ENCODE measurements at regions not wholly inside any gene's neighbourhood (a gene's known extent, or its start where the extent isn't known, plus 50 kb on each side); places are given as distances from the start of the nearest gene placed in this dataset.

- intact Hi-C loops (cut with DNase I; ENCODE audit: low total_unique reads), result loop anchor here (5.0 kb wide), 1 partner anchor 551 kb away; no protein-coding TSS in a partner anchor
- DNase-seq (ENCODE audit: low spot score in 2 of 2), result no peak
- no peak for TF ChIP-seq CTCF (IDR thresholded peaks at IDR 0.05)
- no peak for TF ChIP-seq POLR2A (IDR thresholded peaks at IDR 0.05)
- 73 to 80% methylated on average over 3 of the region's 3 CpGs for WGBS, 2 donors
- no peak overlapping the region for H3K4me3 ChIP-seq (ENCODE audit: low read depth, poor library complexity, severe bottlenecking)
These were observed 86.5 kb downstream of the FAM76B start for GRCh38 chr11:95703049-95703448.

GRCh38 chr11:95702526-95702925 lies 87.1 kb downstream of the FAM76B start:
- no peak for DNase-seq (ENCODE audit: low spot score in 2 of 2)
- intact Hi-C loops (cut with DNase I; ENCODE audit: low total_unique reads), result loop anchor here (5.0 kb wide), 1 partner anchor 550 kb away; no protein-coding TSS in a partner anchor

GRCh38 chr11:95700471-95700817 lies 89.1 kb downstream of the FAM76B start:
- H3K4me3 ChIP-seq (ENCODE audit: low read depth, poor library complexity, severe bottlenecking), result no peak overlapping the region
- DNase-seq (ENCODE audit: low spot score in 2 of 2), result no peak
- TF ChIP-seq CTCF (IDR thresholded peaks at IDR 0.05) (no peak), POLR2A (IDR thresholded peaks at IDR 0.05) (no peak)
- intact Hi-C loops (cut with DNase I; ENCODE audit: low total_unique reads), result loop anchor here (5.0 kb wide), 1 partner anchor 548 kb away; no protein-coding TSS in a partner anchor
- 84 to 86% methylated on average over 6 of the region's 6 CpGs for WGBS, 2 donors

More at GRCh38 chr11:95702526-95702925, 87.1 kb downstream of the FAM76B start:
- 54 to 56% methylated on average over 2 of the region's 2 CpGs for WGBS, 2 donors
- H3K4me3 ChIP-seq (ENCODE audit: low read depth, poor library complexity, severe bottlenecking), result no peak overlapping the region
- no peak for TF ChIP-seq CTCF (IDR thresholded peaks at IDR 0.05)
- TF ChIP-seq POLR2A (IDR thresholded peaks at IDR 0.05), result no peak

- no peak overlapping the region for H3K4me3 ChIP-seq (ENCODE audit: low read depth, poor library complexity, severe bottlenecking)
- intact Hi-C loops (cut with DNase I; ENCODE audit: low total_unique reads), result loop anchor here (5.0 kb wide), 1 partner anchor 548 kb away; no protein-coding TSS in a partner anchor
- TF ChIP-seq POLR2A (IDR thresholded peaks at IDR 0.05) (no peak), CTCF (IDR thresholded peaks at IDR 0.05) (no peak)
- WGBS, 2 donors, result 73% methylated on average over 2 of the region's 2 CpGs
- DNase-seq (ENCODE audit: low spot score in 2 of 2), result no peak
These were observed 89.7 kb downstream of the FAM76B start for GRCh38 chr11:95699631-95700470.

- WGBS, 2 donors, result 74 to 75% methylated on average over 4 of the region's 4 CpGs
- no peak for TF ChIP-seq CTCF (IDR thresholded peaks at IDR 0.05)
- no peak for TF ChIP-seq POLR2A (IDR thresholded peaks at IDR 0.05)
- intact Hi-C loops (cut with DNase I; ENCODE audit: low total_unique reads), result no loop called here
- H3K4me3 ChIP-seq (ENCODE audit: low read depth, poor library complexity, severe bottlenecking), result no peak overlapping the region
- DNase-seq (ENCODE audit: low spot score in 2 of 2), result no peak
These were observed 90.7 kb downstream of the FAM76B start for GRCh38 chr11:95698676-95699557.

Data from lower leg skin (tissue), 4 donors.